H9 (cell line): ENCODE measurements at regions not wholly inside any gene's neighbourhood (a gene's known extent, or its start where the extent isn't known, plus 50 kb on each side); places are given as distances from the start of the nearest gene placed in this dataset.

Experiments used
- DNase-seq: peaks from one replicate; pipeline ENCODE4 v3.0.0-alpha.2; 2017
- H2AFZ ChIP-seq: one replicate; pipeline ENCODE4 v1.6.1; 2013; ENCODE audit warnings: mild to moderate bottlenecking, low read length, control low read depth, moderate library complexity
- H2AK5ac ChIP-seq: 2 replicates; pipeline ENCODE4 v1.6.1; 2013; ENCODE audit warnings: low read length, control low read depth, mixed read lengths; ENCODE audit not compliant: insufficient read length
- H2BK120ac ChIP-seq: one replicate; pipeline ENCODE4 v1.6.1; 2013; ENCODE audit warnings: low read depth, mild to moderate bottlenecking, low read length, control low read depth, inconsistent platforms; ENCODE audit not compliant: poor library complexity, severe bottlenecking
- H2BK12ac ChIP-seq: 2 replicates; pipeline ENCODE4 v1.6.1; 2013; ENCODE audit warnings: low read length, control low read depth, mixed read lengths, low read depth; ENCODE audit not compliant: insufficient read length
- H2BK15ac ChIP-seq: 2 replicates; pipeline ENCODE4 v1.6.1; 2013; ENCODE audit warnings: low read depth, low read length, control low read depth
- H2BK20ac ChIP-seq: one replicate; pipeline ENCODE4 v1.6.1; 2013; ENCODE audit warnings: low read depth, mild to moderate bottlenecking, low read length, control low read depth, inconsistent platforms; ENCODE audit not compliant: poor library complexity, severe bottlenecking
- H2BK5ac ChIP-seq: 2 replicates; pipeline ENCODE4 v1.6.1; 2013; ENCODE audit warnings: low read length, control low read depth, mixed read lengths; ENCODE audit not compliant: insufficient read length
- H3K14ac ChIP-seq: 2 replicates; pipeline ENCODE4 v1.6.1; 2013; ENCODE audit warnings: low read length, control low read depth; ENCODE audit not compliant: insufficient read depth
- H3K18ac ChIP-seq: 2 replicates; pipeline ENCODE4 v1.6.1; 2013; ENCODE audit warnings: low read depth, mild to moderate bottlenecking, mixed read lengths, low read length, control low read depth; ENCODE audit not compliant: insufficient read length
- H3K23ac ChIP-seq: 2 replicates; pipeline ENCODE4 v1.6.1; 2013; ENCODE audit warnings: low read length, control low read depth, mixed read lengths, low read depth; ENCODE audit not compliant: insufficient read length
- H3K23me2 ChIP-seq: 2 replicates; pipeline ENCODE4 v1.6.1; 2013; ENCODE audit warnings: low read depth, mild to moderate bottlenecking, mixed read lengths, low read length, control low read depth; ENCODE audit not compliant: insufficient read length, poor library complexity, severe bottlenecking
- H3K27ac ChIP-seq: 2 replicates; pipeline ENCODE4 v1.5.1; 2013; ENCODE audit warnings: low read length, control low read depth, mixed read lengths, low read depth; ENCODE audit not compliant: insufficient read length
- H3K27me3 ChIP-seq: 2 replicates; pipeline ENCODE4 v1.6.1; 2013; ENCODE audit warnings: low read length, control low read depth, inconsistent platforms; ENCODE audit not compliant: insufficient read depth
- H3K4ac ChIP-seq: 2 replicates; pipeline ENCODE4 v1.6.1; 2013; ENCODE audit warnings: low read depth, mild to moderate bottlenecking, control low read depth, inconsistent platforms, low read length, moderate library complexity
- H3K4me1 ChIP-seq: 2 replicates; pipeline ENCODE4 v1.6.1; 2013; ENCODE audit warnings: low read length, control low read depth, inconsistent platforms; ENCODE audit not compliant: insufficient read depth
- H3K4me2 ChIP-seq: 2 replicates; pipeline ENCODE4 v1.6.1; 2013; ENCODE audit warnings: low read length, control low read depth, mixed read lengths; ENCODE audit not compliant: insufficient read length, insufficient read depth
- H3K56ac ChIP-seq: 2 replicates; pipeline ENCODE4 v1.6.1; 2013; ENCODE audit warnings: low read depth, mild to moderate bottlenecking, mixed read lengths, low read length, control low read depth; ENCODE audit not compliant: insufficient read length
- H3K79me1 ChIP-seq: 2 replicates; pipeline ENCODE4 v1.6.1; 2013; ENCODE audit warnings: low read depth, mild to moderate bottlenecking, moderate library complexity, low read length, control low read depth, inconsistent platforms; ENCODE audit not compliant: insufficient read depth, poor library complexity, severe bottlenecking
- H3K79me2 ChIP-seq: 2 replicates; pipeline ENCODE4 v1.6.1; 2013; ENCODE audit warnings: low read length, control low read depth, inconsistent platforms; ENCODE audit not compliant: insufficient read depth
- H3K9ac ChIP-seq: 2 replicates; pipeline ENCODE4 v1.6.1; 2013; ENCODE audit warnings: low read length, control low read depth, mixed read lengths; ENCODE audit not compliant: insufficient read length; ENCODE audit errors: extremely low read depth
- H3K9me3 ChIP-seq: one replicate; pipeline ENCODE4 v1.6.1; 2013; ENCODE audit warnings: low read depth, low read length, inconsistent platforms; ENCODE audit not compliant: control insufficient read depth
- H3T11ph ChIP-seq: one replicate; pipeline ENCODE4 v1.6.1; 2013; ENCODE audit warnings: mild to moderate bottlenecking, low read length, control low read depth, inconsistent platforms
- H4K20me1 ChIP-seq: one replicate; pipeline ENCODE4 v1.6.1; 2013; ENCODE audit not compliant: control insufficient read depth, insufficient read length, insufficient read depth
- H4K5ac ChIP-seq: 2 replicates; pipeline ENCODE4 v1.6.1; 2013; ENCODE audit warnings: low read depth, mild to moderate bottlenecking, mixed read lengths, low read length, control low read depth; ENCODE audit not compliant: insufficient read length
- H4K8ac ChIP-seq: replicated peaks from 2 replicates; pipeline ENCODE4 v1.6.1; 2013; ENCODE audit warnings: low read length, control low read depth, mixed read lengths, low read depth; ENCODE audit not compliant: insufficient read length
- H4K91ac ChIP-seq: 2 replicates; pipeline ENCODE4 v1.6.1; 2013; ENCODE audit warnings: low read depth, mild to moderate bottlenecking, moderate library complexity, mixed read lengths, low read length, control low read depth; ENCODE audit not compliant: insufficient read length
- H3K27ac Mint-ChIP-seq, 3 experiments: 2 replicates in 2 of 3; 3 replicates in 1 of 3; pipeline ENCODE4 v1.8.0; 2020 to 2021; ENCODE audit warnings: mixed read lengths in 3 of 3, mild to moderate bottlenecking in 1 of 3, moderate library complexity in 1 of 3
- H3K27me3 Mint-ChIP-seq: 2 replicates; pipeline ENCODE4 v1.8.0; 2021; ENCODE audit warnings: low read depth, mild to moderate bottlenecking, moderate library complexity, mixed read lengths
- H3K36me3 Mint-ChIP-seq, 3 experiments: 2 replicates in 2 of 3; 3 replicates in 1 of 3; pipeline ENCODE4 v1.8.0; 2020 to 2021; ENCODE audit warnings: low read depth in 3 of 3, mixed read lengths in 3 of 3; ENCODE audit not compliant: insufficient read depth in 1 of 3
- H3K4me1 Mint-ChIP-seq, 2 experiments: 2 replicates each; pipeline ENCODE4 v1.8.0; 2020; ENCODE audit warnings: mixed read lengths in 2 of 2
- H3K4me3 Mint-ChIP-seq, 2 experiments: 2 replicates in 1 of 2; 3 replicates in 1 of 2; pipeline ENCODE4 v1.8.0; 2020 to 2021; ENCODE audit warnings: mild to moderate bottlenecking in 2 of 2, mixed read lengths in 2 of 2, moderate library complexity in 1 of 2
- H3K9me3 Mint-ChIP-seq, 2 experiments: 2 replicates in 1 of 2; 3 replicates in 1 of 2; pipeline ENCODE4 v1.8.0; 2020; ENCODE audit warnings: mild to moderate bottlenecking in 2 of 2, mixed read lengths in 2 of 2, moderate library complexity in 1 of 2
- CTCF ChIP-seq: fragments of 200-600 bp; sonication (generic); conservative IDR thresholded peaks from 3 replicates; pipeline ENCODE4 v1.8.0; 2021; ENCODE audit warnings: antibody characterized with exemption, mild to moderate bottlenecking
- WGBS: extraction: QIAGEN DNeasy Blood & Tissue Kit; methylation state at CpG from one replicate; pipeline ENCODE4 v1.1.7; 2013; ENCODE audit warnings: missing lambda C conversion rate, low lambda C conversion rate, mixed read lengths; ENCODE audit not compliant: insufficient read length; ENCODE audit errors: extremely low coverage; 5-methylcytosine and 5-hydroxymethylcytosine counted together

GRCh38 chr12:74660442-74660841, 122.8 kb downstream of the ATXN7L3B start:
- Mint-ChIP-seq H3K4me3 (no peak overlapping the region), H3K27me3 (no peaks in the 10 kb centered on the region), H3K4me1 (no peaks in the 10 kb centered on the region), H3K9me3 (no peaks in the 10 kb centered on the region; a peak in 1 of 5 replicates), H3K36me3 (no peaks in the 10 kb centered on the region), H3K27ac (no peak overlapping the region)
- Histone ChIP-seq H4K20me1 (no peaks in the 10 kb centered on the region), H4K91ac (no peak overlapping the region), H2AK5ac (no peak overlapping the region), H3K4me1 (no peaks in the 10 kb centered on the region), H3K27me3 (no peaks in the 10 kb centered on the region), H4K5ac (no peak overlapping the region), H2BK20ac (no peak overlapping the region), H3K23ac (no peak overlapping the region), H3K4ac (no peak overlapping the region), H2BK120ac (no peak overlapping the region), H3K23me2 (no peaks in the 10 kb centered on the region), H3K9ac (no peak overlapping the region), H3K4me2 (no peak overlapping the region), H2BK5ac (no peak overlapping the region), H3K14ac (no peak overlapping the region), H3K18ac (no peak overlapping the region), H2AFZ (no peak overlapping the region), H3K79me1 (no peaks in the 10 kb centered on the region), H2BK15ac (no peak overlapping the region), H4K8ac (no peak overlapping the region), H3K9me3 (no peaks in the 10 kb centered on the region), H3K27ac (no peak overlapping the region), H2BK12ac (no peak overlapping the region), H3K56ac (no peak overlapping the region), H3T11ph (no peak overlapping the region), H3K79me2 (no peaks in the 10 kb centered on the region)
- TF ChIP-seq CTCF = no peak
- no peak for DNase-seq
- no CpG with 5 or more reads among the region's 5 CpGs for WGBS
